ENCODE measurements at regions not wholly inside any gene's neighbourhood (a gene's known extent, or its start where the extent isn't known, plus 50 kb on each side); places are given as distances from the start of the nearest gene placed in this dataset.

DNA sequence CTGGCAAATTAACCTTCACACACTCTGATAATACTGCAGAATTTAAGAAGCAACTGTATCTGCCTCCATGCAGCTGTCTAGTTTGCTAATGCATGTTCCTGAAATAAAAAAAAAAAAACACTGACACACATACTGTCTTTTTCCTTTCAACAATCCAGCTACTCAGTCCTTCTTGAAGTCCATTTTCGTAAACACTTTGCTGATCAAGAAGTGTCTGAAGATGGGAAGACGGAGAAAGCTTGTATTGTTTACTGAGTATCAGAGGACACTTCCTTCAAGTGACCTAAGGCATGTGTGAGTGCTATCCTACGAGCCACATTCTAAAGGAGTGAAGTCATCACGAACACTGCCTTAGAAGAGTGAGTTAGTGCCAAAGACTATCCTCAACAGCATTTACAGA, 82.6 kb downstream of the LUZP4 start:
- Histone ChIP-seq H3K27me3 (ENCODE audit: insufficient read depth, low read length, poor library complexity) (no peaks in the 10 kb centered on the region), H3K9ac (ENCODE audit: low read length) (no peak overlapping the region), H4K8ac (ENCODE audit: low read depth, low read length) (no peak overlapping the region), H2BK120ac (ENCODE audit: low read depth, low read length) (no peak overlapping the region), H3K4me2 (ENCODE audit: low read length) (no peak overlapping the region), H2AK5ac (ENCODE audit: low read length) (no peak overlapping the region), H3K56ac (ENCODE audit: low read length) (no peak overlapping the region), H2BK15ac (replicated peaks; ENCODE audit: low read depth) (no peak overlapping the region), H3K4me1 (ENCODE audit: control insufficient read depth, low read depth, low read length) (no peaks in the 10 kb centered on the region), H3K36me3 (ENCODE audit: control insufficient read depth, insufficient read depth, low read length) (no peaks in the 10 kb centered on the region), H3K79me2 (ENCODE audit: control insufficient read depth, insufficient read depth, low read length) (no peaks in the 10 kb centered on the region), H3K4me3 (ENCODE audit: low read length) (no peak overlapping the region), H3K4ac (ENCODE audit: low read depth, low read length) (no peak overlapping the region), H3K23ac (ENCODE audit: low read length) (no peak overlapping the region), H2BK5ac (ENCODE audit: low read length) (no peak overlapping the region), H3K18ac (ENCODE audit: low read length) (no peak overlapping the region), H4K5ac (ENCODE audit: low read length) (no peak overlapping the region), H3K79me1 (ENCODE audit: low read length) (no peaks in the 10 kb centered on the region), H3K27ac (ENCODE audit: low read depth, low read length) (no peak overlapping the region)
- peak; percentile 87 for DNase-seq
- no CpG with 5 or more reads among the region's 4 CpGs for WGBS (ENCODE audit: extremely low coverage, insufficient coverage, low lambda C conversion rate)

DNA sequence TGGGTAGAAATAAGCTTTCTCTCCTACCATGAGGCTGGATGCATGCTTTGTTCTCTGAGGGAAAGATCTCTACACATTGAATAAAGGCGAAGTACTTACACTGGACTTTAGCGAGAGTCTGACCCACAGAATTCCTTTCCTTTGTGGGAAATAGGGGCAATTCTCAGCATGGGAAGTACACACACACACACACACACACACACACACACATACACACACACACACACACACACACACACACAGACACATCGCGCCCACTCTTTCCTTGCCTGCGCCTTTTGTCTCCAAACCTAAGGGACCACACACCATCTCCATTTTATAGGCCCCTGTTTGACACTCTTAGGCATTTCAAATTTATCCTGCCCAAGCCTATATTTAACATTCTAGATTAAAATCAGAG, 83.8 kb downstream of the LUZP4 start:
- Histone ChIP-seq H4K5ac (ENCODE audit: low read length) (no peak overlapping the region), H4K8ac (ENCODE audit: low read depth, low read length) (no peak overlapping the region), H3K4me2 (ENCODE audit: low read length) (no peak overlapping the region), H2BK5ac (ENCODE audit: low read length) (no peak overlapping the region), H2AK5ac (ENCODE audit: low read length) (no peak overlapping the region), H3K79me2 (ENCODE audit: control insufficient read depth, insufficient read depth, low read length) (no peaks in the 10 kb centered on the region), H3K4ac (ENCODE audit: low read depth, low read length) (no peak overlapping the region), H3K4me1 (ENCODE audit: control insufficient read depth, low read depth, low read length) (no peaks in the 10 kb centered on the region), H3K36me3 (ENCODE audit: control insufficient read depth, insufficient read depth, low read length) (no peaks in the 10 kb centered on the region), H3K56ac (ENCODE audit: low read length) (no peak overlapping the region), H3K27me3 (ENCODE audit: insufficient read depth, low read length, poor library complexity) (no peaks in the 10 kb centered on the region), H3K4me3 (ENCODE audit: low read length) (no peak overlapping the region), H3K9ac (ENCODE audit: low read length) (no peak overlapping the region), H3K27ac (ENCODE audit: low read depth, low read length) (no peak overlapping the region), H2BK15ac (replicated peaks; ENCODE audit: low read depth) (no peak overlapping the region), H3K18ac (ENCODE audit: low read length) (no peak overlapping the region), H3K79me1 (ENCODE audit: low read length) (no peaks in the 10 kb centered on the region), H2BK120ac (ENCODE audit: low read depth, low read length) (no peak overlapping the region), H3K23ac (ENCODE audit: low read length) (no peak overlapping the region)
- no CpG with 5 or more reads among the region's 5 CpGs for WGBS (ENCODE audit: extremely low coverage, insufficient coverage, low lambda C conversion rate)
- no peak for DNase-seq

GRCh38 chrX:115378471-115378870, 89.0 kb downstream of the LUZP4 start:
- Histone ChIP-seq H3K36me3 (ENCODE audit: control insufficient read depth, insufficient read depth, low read length) (no peaks in the 10 kb centered on the region), H3K4me1 (ENCODE audit: control insufficient read depth, low read depth, low read length) (no peaks in the 10 kb centered on the region), H3K4me3 (ENCODE audit: low read length) (no peak overlapping the region), H4K5ac (ENCODE audit: low read length) (no peak overlapping the region), H2AK5ac (ENCODE audit: low read length) (no peak overlapping the region), H3K27me3 (ENCODE audit: insufficient read depth, low read length, poor library complexity) (no peaks in the 10 kb centered on the region), H4K8ac (ENCODE audit: low read depth, low read length) (no peak overlapping the region), H3K4ac (ENCODE audit: low read depth, low read length) (no peak overlapping the region), H3K4me2 (ENCODE audit: low read length) (no peak overlapping the region), H3K79me2 (ENCODE audit: control insufficient read depth, insufficient read depth, low read length) (no peaks in the 10 kb centered on the region), H3K18ac (ENCODE audit: low read length) (no peak overlapping the region), H3K9ac (ENCODE audit: low read length) (no peak overlapping the region), H2BK5ac (ENCODE audit: low read length) (no peak overlapping the region), H3K27ac (ENCODE audit: low read depth, low read length) (no peak overlapping the region), H3K56ac (ENCODE audit: low read length) (no peak overlapping the region), H3K23ac (ENCODE audit: low read length) (no peak overlapping the region), H3K79me1 (ENCODE audit: low read length) (no peaks in the 10 kb centered on the region), H2BK120ac (ENCODE audit: low read depth, low read length) (no peak overlapping the region), H2BK15ac (replicated peaks; ENCODE audit: low read depth) (no peak overlapping the region)
- no CpG with 5 or more reads among the region's 1 CpG for WGBS (ENCODE audit: extremely low coverage, insufficient coverage, low lambda C conversion rate)
- DNase-seq: no peak

DNA sequence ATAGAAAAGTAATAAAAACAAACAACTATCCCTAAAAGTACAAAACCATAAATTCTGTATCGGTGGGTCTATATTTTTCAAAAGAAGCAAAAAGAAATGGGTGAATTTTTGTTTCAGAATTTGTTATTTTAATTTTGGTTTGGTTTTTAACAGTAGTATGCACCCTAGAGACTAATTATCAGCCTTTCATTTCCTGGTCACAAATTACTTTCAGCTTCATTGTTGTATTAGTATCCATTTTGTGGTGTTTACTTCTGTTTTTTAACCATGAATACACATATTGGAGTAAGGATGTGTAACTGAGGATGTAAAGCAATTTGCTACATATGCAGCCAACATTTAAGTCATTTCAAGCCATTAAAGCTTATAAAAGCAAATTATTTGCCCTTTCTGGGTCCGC, 97.8 kb downstream of the LUZP4 start:
- no peaks in the 10 kb centered on the region for H3K79me2 ChIP-seq (ENCODE audit: control insufficient read depth, insufficient read depth, low read length)
- H3K36me3 ChIP-seq (ENCODE audit: control insufficient read depth, insufficient read depth, low read length): no peaks in the 10 kb centered on the region
- no peak overlapping the region for H2BK5ac ChIP-seq (ENCODE audit: low read length)
- no peak overlapping the region for H3K4me3 ChIP-seq (ENCODE audit: low read length)
- no CpG with 5 or more reads among the region's 2 CpGs for WGBS (ENCODE audit: extremely low coverage, insufficient coverage, low lambda C conversion rate)
- no peak overlapping the region for H3K4me2 ChIP-seq (ENCODE audit: low read length)
- no peak overlapping the region for H4K5ac ChIP-seq (ENCODE audit: low read length)
- H3K18ac ChIP-seq (ENCODE audit: low read length): no peak overlapping the region
- no peak overlapping the region for H4K8ac ChIP-seq (ENCODE audit: low read depth, low read length)
- H2BK120ac ChIP-seq (ENCODE audit: low read depth, low read length): no peak overlapping the region
- no peak overlapping the region for H2BK15ac ChIP-seq (replicated peaks; ENCODE audit: low read depth)
- no peak for DNase-seq
- H3K23ac ChIP-seq (ENCODE audit: low read length): no peak overlapping the region
- no peaks in the 10 kb centered on the region for H3K4me1 ChIP-seq (ENCODE audit: control insufficient read depth, low read depth, low read length)
- no peak overlapping the region for H3K27ac ChIP-seq (ENCODE audit: low read depth, low read length)
- no peak overlapping the region for H3K4ac ChIP-seq (ENCODE audit: low read depth, low read length)
- H3K79me1 ChIP-seq (ENCODE audit: low read length): no peaks in the 10 kb centered on the region
- H3K56ac ChIP-seq (ENCODE audit: low read length): no peak overlapping the region
- H2AK5ac ChIP-seq (ENCODE audit: low read length): no peak overlapping the region
- H3K9ac ChIP-seq (ENCODE audit: low read length): no peak overlapping the region
- H3K27me3 ChIP-seq (ENCODE audit: insufficient read depth, low read length, poor library complexity): no peaks in the 10 kb centered on the region

DNA sequence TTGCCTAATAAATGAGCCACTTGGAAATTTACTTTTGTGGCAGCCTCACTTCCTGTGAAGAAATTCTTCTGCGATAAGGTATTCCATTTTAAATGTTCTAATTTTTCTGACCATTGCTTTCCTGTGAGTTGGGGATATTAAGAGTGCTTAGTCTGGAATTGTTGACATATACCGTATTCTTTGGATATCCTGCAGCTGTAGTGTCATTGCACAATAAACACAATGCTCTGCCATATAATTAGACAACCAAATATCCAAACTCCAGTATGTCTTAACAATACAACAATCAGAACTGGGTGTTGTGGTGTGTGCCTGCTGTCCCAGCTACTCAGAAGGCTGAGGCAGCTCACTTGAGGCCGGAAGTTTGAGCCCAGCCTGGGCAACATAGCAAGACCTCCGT, 99.4 kb downstream of the LUZP4 start:
- Histone ChIP-seq H3K36me3 (ENCODE audit: control insufficient read depth, insufficient read depth, low read length) (no peaks in the 10 kb centered on the region), H3K23ac (ENCODE audit: low read length) (no peak overlapping the region), H3K27me3 (ENCODE audit: insufficient read depth, low read length, poor library complexity) (no peaks in the 10 kb centered on the region), H3K79me1 (ENCODE audit: low read length) (no peaks in the 10 kb centered on the region), H3K4ac (ENCODE audit: low read depth, low read length) (no peak overlapping the region), H3K18ac (ENCODE audit: low read length) (no peak overlapping the region), H2BK5ac (ENCODE audit: low read length) (no peak overlapping the region), H2AK5ac (ENCODE audit: low read length) (no peak overlapping the region), H3K79me2 (ENCODE audit: control insufficient read depth, insufficient read depth, low read length) (no peaks in the 10 kb centered on the region), H4K5ac (ENCODE audit: low read length) (no peak overlapping the region), H4K8ac (ENCODE audit: low read depth, low read length) (no peak overlapping the region), H3K27ac (ENCODE audit: low read depth, low read length) (no peak overlapping the region), H3K9ac (ENCODE audit: low read length) (no peak overlapping the region), H3K4me1 (ENCODE audit: control insufficient read depth, low read depth, low read length) (no peaks in the 10 kb centered on the region), H2BK15ac (replicated peaks; ENCODE audit: low read depth) (no peak overlapping the region), H2BK120ac (ENCODE audit: low read depth, low read length) (no peak overlapping the region), H3K4me2 (ENCODE audit: low read length) (no peak overlapping the region), H3K56ac (ENCODE audit: low read length) (no peak overlapping the region), H3K4me3 (ENCODE audit: low read length) (no peak overlapping the region)
- no CpG with 5 or more reads among the region's 4 CpGs for WGBS (ENCODE audit: extremely low coverage, insufficient coverage, low lambda C conversion rate)
- no peak for DNase-seq

DNA sequence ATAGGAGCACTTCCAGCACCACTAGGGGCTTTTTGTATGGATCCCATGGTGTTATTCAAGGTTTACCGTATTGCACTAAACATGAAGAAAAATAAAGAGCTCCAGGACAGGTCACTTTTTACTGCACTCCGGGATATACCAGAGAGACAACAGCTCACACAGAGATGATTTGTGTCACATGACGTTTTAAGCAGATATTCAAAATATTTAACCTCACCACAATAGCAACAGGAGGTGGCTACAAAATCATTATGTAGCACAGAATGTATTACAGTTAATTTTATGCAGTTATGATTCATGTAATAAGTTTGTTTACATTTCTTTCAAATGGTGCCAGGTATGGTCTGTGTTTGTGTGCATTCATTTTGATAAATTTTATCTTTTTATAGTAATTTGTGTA, 100.6 kb downstream of the LUZP4 start:
- H3K4me3 ChIP-seq (ENCODE audit: low read length): no peak overlapping the region
- no peaks in the 10 kb centered on the region for H3K27me3 ChIP-seq (ENCODE audit: insufficient read depth, low read length, poor library complexity)
- H4K5ac ChIP-seq (ENCODE audit: low read length): no peak overlapping the region
- no CpG with 5 or more reads among the region's 3 CpGs for WGBS (ENCODE audit: extremely low coverage, insufficient coverage, low lambda C conversion rate)
- no peaks in the 10 kb centered on the region for H3K4me1 ChIP-seq (ENCODE audit: control insufficient read depth, low read depth, low read length)
- H3K36me3 ChIP-seq (ENCODE audit: control insufficient read depth, insufficient read depth, low read length): no peaks in the 10 kb centered on the region
- no peak overlapping the region for H2AK5ac ChIP-seq (ENCODE audit: low read length)
- H3K4me2 ChIP-seq (ENCODE audit: low read length): no peak overlapping the region
- H3K18ac ChIP-seq (ENCODE audit: low read length): no peak overlapping the region
- H2BK5ac ChIP-seq (ENCODE audit: low read length): no peak overlapping the region
- no peaks in the 10 kb centered on the region for H3K79me1 ChIP-seq (ENCODE audit: low read length)
- no peak overlapping the region for H3K27ac ChIP-seq (ENCODE audit: low read depth, low read length)
- no peak overlapping the region for H3K56ac ChIP-seq (ENCODE audit: low read length)
- no peak for DNase-seq
- no peak overlapping the region for H4K8ac ChIP-seq (ENCODE audit: low read depth, low read length)
- H3K79me2 ChIP-seq (ENCODE audit: control insufficient read depth, insufficient read depth, low read length): no peaks in the 10 kb centered on the region
- no peak overlapping the region for H3K4ac ChIP-seq (ENCODE audit: low read depth, low read length)
- no peak overlapping the region for H3K9ac ChIP-seq (ENCODE audit: low read length)
- H3K23ac ChIP-seq (ENCODE audit: low read length): no peak overlapping the region
- no peak overlapping the region for H2BK15ac ChIP-seq (replicated peaks; ENCODE audit: low read depth)
- no peak overlapping the region for H2BK120ac ChIP-seq (ENCODE audit: low read depth, low read length)

Measured in mesendoderm (in vitro differentiated cells).